AG09309 (cell line): ENCODE measurements at regions not wholly inside any gene's neighbourhood (a gene's known extent, or its start where the extent isn't known, plus 50 kb on each side); places are given as distances from the start of the nearest gene placed in this dataset.

Experiments used
- DNase-seq: peaks from one replicate; pipeline ENCODE4 v3.0.0-alpha.2; 2010; ENCODE audit warnings: low read depth
- H3K4me3 ChIP-seq: 2 replicates; pipeline ENCODE4 v1.5.1; 2011; ENCODE audit warnings: mild to moderate bottlenecking, low read depth, low read length, moderate library complexity; ENCODE audit not compliant: control insufficient read depth
- TF ChIP-seq, protein P1 (sequence below): IDR thresholded peaks from 2 replicates; pipeline ENCODE4 v1.5.1; 2011; ENCODE audit warnings: mild to moderate bottlenecking, low read depth, low read length, inconsistent platforms; ENCODE audit not compliant: insufficient read depth, control insufficient read depth; ENCODE audit errors: missing control alignments

DNA sequence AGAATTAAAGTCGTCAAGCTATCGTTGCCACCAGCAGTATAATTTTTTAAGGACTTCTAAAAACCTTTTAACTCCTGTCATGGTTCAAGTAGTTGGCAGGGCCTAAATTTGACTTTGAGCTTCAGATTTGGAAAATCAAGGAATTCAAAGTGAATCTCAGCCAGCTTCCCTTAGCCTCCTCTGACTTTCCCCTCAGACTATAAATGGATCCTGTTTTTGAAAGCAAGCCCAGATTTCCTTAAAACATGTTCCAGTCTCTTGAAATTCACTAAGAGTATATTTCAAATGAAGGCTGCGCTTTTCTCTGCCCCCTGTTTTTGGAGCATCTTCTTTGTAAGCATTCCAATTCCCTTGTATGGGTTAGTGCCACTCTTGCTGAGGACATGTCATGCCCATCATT is 101.8 kb upstream of the CDH8 start:
- DNase-seq: no peak
- H3K4me3 ChIP-seq: no peak overlapping the region
- TF ChIP-seq, protein P1, sequence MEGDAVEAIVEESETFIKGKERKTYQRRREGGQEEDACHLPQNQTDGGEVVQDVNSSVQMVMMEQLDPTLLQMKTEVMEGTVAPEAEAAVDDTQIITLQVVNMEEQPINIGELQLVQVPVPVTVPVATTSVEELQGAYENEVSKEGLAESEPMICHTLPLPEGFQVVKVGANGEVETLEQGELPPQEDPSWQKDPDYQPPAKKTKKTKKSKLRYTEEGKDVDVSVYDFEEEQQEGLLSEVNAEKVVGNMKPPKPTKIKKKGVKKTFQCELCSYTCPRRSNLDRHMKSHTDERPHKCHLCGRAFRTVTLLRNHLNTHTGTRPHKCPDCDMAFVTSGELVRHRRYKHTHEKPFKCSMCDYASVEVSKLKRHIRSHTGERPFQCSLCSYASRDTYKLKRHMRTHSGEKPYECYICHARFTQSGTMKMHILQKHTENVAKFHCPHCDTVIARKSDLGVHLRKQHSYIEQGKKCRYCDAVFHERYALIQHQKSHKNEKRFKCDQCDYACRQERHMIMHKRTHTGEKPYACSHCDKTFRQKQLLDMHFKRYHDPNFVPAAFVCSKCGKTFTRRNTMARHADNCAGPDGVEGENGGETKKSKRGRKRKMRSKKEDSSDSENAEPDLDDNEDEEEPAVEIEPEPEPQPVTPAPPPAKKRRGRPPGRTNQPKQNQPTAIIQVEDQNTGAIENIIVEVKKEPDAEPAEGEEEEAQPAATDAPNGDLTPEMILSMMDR: no peak

DNA sequence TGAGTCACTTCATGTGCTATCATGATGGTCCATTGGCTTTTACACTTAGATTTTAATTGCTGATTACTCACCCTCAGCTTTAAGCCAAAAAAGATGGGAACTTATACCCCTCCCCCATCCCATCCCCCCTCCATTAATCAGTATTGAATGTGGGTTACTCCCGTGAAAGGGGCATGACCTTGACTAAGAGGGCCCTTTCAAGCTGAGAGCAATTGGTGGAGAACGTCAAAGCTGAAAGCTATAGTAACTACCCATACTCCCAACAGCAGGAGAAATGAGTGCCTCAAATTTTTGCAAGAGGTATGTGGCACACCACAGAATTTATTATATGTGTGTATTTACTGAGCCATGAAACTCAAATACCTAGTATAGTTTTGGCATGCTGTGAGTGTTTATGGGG is 99.7 kb upstream of the CDH8 start:
- H3K4me3 ChIP-seq: no peak overlapping the region
- DNase-seq: peak; percentile 13
- TF ChIP-seq, protein P1: no peak

DNA sequence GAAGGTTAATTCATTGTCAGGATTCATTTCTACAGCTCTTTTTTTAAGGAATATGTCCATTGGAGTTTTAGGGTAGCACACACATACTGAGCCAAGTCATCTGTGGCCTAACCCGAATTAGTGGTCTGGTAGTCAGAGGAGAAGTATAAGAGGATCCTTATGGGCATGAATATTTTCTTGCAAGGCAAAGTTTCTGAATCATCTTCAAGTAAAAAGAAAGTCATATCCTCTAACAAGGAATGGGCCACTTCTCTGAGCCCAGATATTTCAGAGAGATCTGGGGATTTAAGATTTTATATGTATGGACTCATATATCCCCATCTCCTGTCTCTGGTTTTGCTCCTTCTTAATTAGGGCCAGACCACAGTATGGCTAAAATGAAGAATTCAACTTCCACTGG is 99.2 kb upstream of the CDH8 start:
- TF ChIP-seq, protein P1: no peak
- no peak overlapping the region for H3K4me3 ChIP-seq
- no peak for DNase-seq

DNA sequence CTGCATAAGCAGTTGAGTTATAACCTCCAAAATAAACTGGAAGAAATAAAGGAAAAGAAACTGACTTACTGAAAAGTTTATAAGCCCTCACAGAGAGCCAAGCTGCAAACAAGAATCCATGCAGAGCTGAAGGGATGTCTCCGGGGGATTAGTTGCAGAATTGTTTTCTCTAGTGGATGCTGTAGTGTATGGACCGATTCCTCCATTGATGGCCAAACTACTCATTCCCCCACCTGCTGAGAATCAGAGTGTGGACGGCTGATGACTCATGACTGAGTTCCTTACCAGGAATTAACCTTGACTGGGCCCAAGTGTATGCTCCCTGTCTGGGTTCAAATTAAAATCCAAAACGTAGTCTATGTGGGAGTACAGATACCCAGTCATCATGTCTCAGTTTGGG is 93.9 kb upstream of the CDH8 start:
- H3K4me3 ChIP-seq: no peak overlapping the region
- TF ChIP-seq, protein P1: no peak
- no peak for DNase-seq

DNA sequence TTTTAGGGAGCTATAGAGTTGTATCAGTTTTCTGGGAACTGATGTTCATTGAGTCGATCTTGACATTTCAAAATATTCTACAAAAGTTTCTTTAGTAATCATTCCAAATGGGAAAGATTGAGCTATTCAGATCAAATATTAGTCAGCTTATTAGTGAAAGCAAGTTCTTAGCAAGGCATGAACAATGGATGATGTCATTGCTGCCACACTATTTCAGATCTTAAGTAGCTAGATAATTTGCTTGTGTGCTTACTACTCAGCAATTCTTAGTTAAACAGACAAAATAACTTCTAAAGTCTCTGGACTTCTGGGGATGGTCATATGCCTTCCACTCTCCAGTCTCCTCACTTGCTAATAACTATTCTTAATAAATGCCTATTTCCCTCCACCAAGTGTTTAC is 69.0 kb upstream of the CDH8 start:
- TF ChIP-seq, protein P1: no peak
- no peak for DNase-seq
- no peak overlapping the region for H3K4me3 ChIP-seq

DNA sequence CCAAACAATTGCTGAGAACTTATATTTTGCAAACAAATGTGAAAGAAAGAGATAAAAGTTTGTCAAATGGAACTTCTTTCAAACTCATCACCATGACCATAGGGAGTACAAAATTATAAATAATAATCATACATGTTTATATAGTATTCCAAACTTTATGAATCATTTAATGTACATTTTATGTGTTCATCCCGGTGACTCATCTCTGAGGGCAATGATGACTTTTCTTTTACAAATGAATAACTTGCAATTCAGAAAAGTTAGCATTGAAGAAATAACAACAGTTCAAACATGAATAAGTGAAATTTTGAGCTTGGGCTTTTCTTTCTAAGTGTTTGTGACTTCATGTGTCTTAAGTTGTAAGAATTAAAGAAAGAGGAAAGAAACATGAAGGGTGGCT is 66.3 kb upstream of the CDH8 start:
- TF ChIP-seq, protein P1: no peak
- no peak overlapping the region for H3K4me3 ChIP-seq
- DNase-seq: no peak

DNA sequence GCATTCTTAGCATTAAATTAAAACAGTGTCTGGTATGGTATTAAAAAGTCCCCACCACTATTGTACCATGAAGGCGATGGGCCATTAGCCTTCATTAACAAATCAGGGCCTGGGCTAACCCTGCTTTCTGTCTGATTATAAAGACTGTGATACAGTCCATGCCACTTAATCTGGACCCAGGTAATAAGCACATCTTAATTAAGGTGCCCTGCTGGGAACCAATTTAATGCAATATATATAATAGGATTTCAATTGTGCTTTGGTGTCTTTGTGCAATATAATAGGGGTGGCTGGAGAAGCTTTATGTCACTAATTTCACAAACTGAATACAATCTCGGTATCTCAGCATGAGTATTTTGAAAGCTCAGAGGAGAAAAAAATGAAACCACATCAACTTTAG is 64.4 kb upstream of the CDH8 start:
- no peak overlapping the region for H3K4me3 ChIP-seq
- TF ChIP-seq, protein P1: no peak
- no peak for DNase-seq
